Fibroblast of villous mesenchyme (primary cell): ENCODE measurements at regions not wholly inside any gene's neighbourhood (a gene's known extent, or its start where the extent isn't known, plus 50 kb on each side); places are given as distances from the start of the nearest gene placed in this dataset.

Experiments used
- DNase-seq: peaks from one replicate; pipeline ENCODE4 v3.0.0-alpha.2; 2010; ENCODE audit warnings: low read depth
- H3K4me3 ChIP-seq: 2 replicates; pipeline ENCODE4 v1.5.1; 2011; ENCODE audit warnings: low read depth, mild to moderate bottlenecking, low read length
- CTCF ChIP-seq: IDR thresholded peaks from 2 replicates; pipeline ENCODE4 v1.5.1; 2012; ENCODE audit warnings: low read depth, mild to moderate bottlenecking, low read length; ENCODE audit not compliant: insufficient read depth

- no peak for DNase-seq
- H3K4me3 ChIP-seq, result no peak overlapping the region
- no peak for TF ChIP-seq CTCF
Measured at GRCh38 chr6:37114612-37115011, 55.3 kb upstream of the PIM1 start.

GRCh38 chr6:37115236-37115895 lies 54.6 kb upstream of the PIM1 start:
- TF ChIP-seq CTCF, result no peak
- DNase-seq, result peak; percentile 52
- no peak overlapping the region for H3K4me3 ChIP-seq

DNA sequence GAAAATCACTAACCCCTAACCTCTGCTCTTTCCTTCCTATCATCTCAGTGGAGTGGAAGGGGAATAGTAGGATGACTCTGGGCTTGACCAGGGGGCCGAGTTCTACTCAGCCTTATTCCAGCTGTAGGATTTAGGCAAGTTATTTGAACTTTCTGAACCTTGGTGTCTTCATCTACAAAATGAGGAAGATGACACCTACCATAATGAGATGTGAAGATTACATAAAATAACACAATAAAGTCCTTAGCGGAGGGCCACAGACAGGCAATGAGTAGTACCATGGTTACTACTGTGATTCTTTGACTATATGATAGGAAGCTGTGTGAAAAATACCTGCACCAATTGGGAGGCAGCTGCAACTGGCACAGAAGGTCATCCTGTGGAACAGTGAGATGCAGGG lies 53.6 kb upstream of the PIM1 start:
- H3K4me3 ChIP-seq, result no peak overlapping the region
- TF ChIP-seq CTCF, result no peak
- no peak for DNase-seq

DNA sequence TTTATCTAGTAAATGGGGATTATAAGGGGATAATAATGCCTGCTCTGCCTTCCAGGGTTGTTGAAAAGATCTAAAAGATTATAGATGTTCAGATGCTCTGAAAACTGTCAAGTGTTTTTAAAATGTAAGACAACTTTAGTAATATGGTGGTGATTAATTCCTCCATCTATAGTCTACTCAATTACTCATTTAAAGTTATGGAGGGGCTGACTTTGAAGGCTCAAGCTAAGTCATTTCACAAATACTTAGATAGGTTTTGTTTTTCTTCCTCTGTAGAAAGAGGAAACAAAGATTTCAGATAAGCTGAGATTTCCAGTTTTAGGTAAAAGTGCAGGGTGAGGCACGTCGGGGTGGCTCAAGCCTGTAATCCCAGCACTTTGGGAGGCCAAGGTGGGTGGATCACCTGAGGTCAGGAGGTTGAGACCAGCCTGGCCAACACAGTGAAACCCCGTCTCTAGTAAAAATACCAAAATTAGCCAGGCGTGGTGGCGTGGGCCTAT lies 50.5 kb upstream of the PIM1 start:
- H3K4me3 ChIP-seq, result no peak overlapping the region
- no peak for TF ChIP-seq CTCF
- DNase-seq, result no peak
